ENCODE measurements at regions not wholly inside any gene's neighbourhood (a gene's known extent, or its start where the extent isn't known, plus 50 kb on each side); places are given as distances from the start of the nearest gene placed in this dataset.
"Not testable (repeated sequence)": the region's sequence is repeated elsewhere in the genome, so short reads cannot be mapped to it uniquely, and the experiment has no call there.

- no peak for DNase-seq (ENCODE audit: low spot score)
These were observed 118.2 kb downstream of the ZNF22 start for GRCh38 chr10:45118929-45119328.

GRCh38 chr10:45122180-45122860, 121.6 kb downstream of the ZNF22 start:
- DNase-seq (ENCODE audit: low spot score) = not testable (repeated sequence)

- peak; percentile 8 for DNase-seq (ENCODE audit: low spot score)
These were observed 134.9 kb downstream of the ZNF22 start for GRCh38 chr10:45135443-45136198.

GRCh38 chr10:45136256-45136655, 135.5 kb downstream of the ZNF22 start:
- no peak for DNase-seq (ENCODE audit: low spot score)

- DNase-seq (ENCODE audit: low spot score) = no peak
These were observed 143.8 kb downstream of the ZNF22 start for GRCh38 chr10:45144326-45145070.

- DNase-seq (ENCODE audit: low spot score) = not testable (repeated sequence)
These were observed 144.4 kb downstream of the ZNF22 start for GRCh38 chr10:45145143-45145542.

GRCh38 chr10:45147000-45147399, 146.3 kb downstream of the ZNF22 start:
- no peak for DNase-seq (ENCODE audit: low spot score)

GRCh38 chr10:45150997-45151396, 150.3 kb downstream of the ZNF22 start:
- no peak for DNase-seq (ENCODE audit: low spot score)

- DNase-seq (ENCODE audit: low spot score) = no peak
These were observed 150.9 kb downstream of the ZNF22 start for GRCh38 chr10:45151467-45152214.

- DNase-seq (ENCODE audit: low spot score) = no peak
These were observed 152.0 kb downstream of the ZNF22 start for GRCh38 chr10:45152726-45153125.

GRCh38 chr10:45154502-45154901, 153.8 kb downstream of the ZNF22 start:
- no peak for DNase-seq (ENCODE audit: low spot score)

- no peak for DNase-seq (ENCODE audit: low spot score)
These were observed 155.1 kb downstream of the ZNF22 start for GRCh38 chr10:45155784-45156183.

GRCh38 chr10:45160271-45160670, 155.1 kb downstream of the OR13A1 start:
- DNase-seq (ENCODE audit: low spot score) = no peak

- no peak for DNase-seq (ENCODE audit: low spot score)
These were observed 152.0 kb downstream of the OR13A1 start for GRCh38 chr10:45163315-45163975.

GRCh38 chr10:45175520-45176118, 139.8 kb downstream of the OR13A1 start:
- DNase-seq (ENCODE audit: low spot score) = not testable (repeated sequence)

GRCh38 chr10:45179691-45180090, 135.7 kb downstream of the OR13A1 start:
- DNase-seq (ENCODE audit: low spot score) = no peak

GRCh38 chr10:45180507-45180906, 134.9 kb downstream of the OR13A1 start:
- no peak for DNase-seq (ENCODE audit: low spot score)

- no peak for DNase-seq (ENCODE audit: low spot score)
These were observed 134.2 kb downstream of the OR13A1 start for GRCh38 chr10:45180946-45181875.

GRCh38 chr10:45183174-45183573, 132.2 kb downstream of the OR13A1 start:
- no peak for DNase-seq (ENCODE audit: low spot score)

All from H4 (cell line).